ENCODE measurements at regions not wholly inside any gene's neighbourhood (a gene's known extent, or its start where the extent isn't known, plus 50 kb on each side); places are given as distances from the start of the nearest gene placed in this dataset.

DNA sequence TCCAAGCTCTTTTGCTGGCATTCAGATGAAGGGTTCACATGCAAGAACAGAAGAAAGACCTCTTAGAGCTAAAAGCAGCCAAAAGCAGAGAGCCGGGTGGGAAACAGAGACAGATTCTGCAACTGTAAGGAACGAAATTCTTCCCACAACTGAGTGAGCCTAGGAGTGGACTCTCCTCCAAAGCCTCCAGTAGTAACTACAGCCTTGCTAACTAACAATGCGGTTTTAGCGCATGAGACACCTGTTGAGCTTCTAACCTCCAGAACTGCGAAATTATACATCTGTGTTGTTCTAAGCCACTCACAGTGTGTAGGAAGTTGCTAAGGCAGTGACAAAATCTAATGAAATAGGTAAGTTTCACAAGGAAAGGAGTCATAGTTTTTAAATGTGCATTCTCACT lies 98.1 kb upstream of the SLITRK1 start:
- H3K36me3 ChIP-seq (ENCODE audit: insufficient read depth, low read length) = no peaks in the 10 kb centered on the region
- H3K27me3 ChIP-seq (ENCODE audit: insufficient read depth, low read length, poor library complexity) = no peaks in the 10 kb centered on the region
- H3K9me3 ChIP-seq (ENCODE audit: insufficient read depth, low read length, severe bottlenecking) = no peaks in the 10 kb centered on the region
- H3K27ac ChIP-seq (ENCODE audit: low read length) = no peak overlapping the region
- peak; percentile 16 for DNase-seq
- no peak overlapping the region for H3K9ac ChIP-seq (ENCODE audit: low read depth, low read length)
- peak; percentile 64 for ATAC-seq (ENCODE audit: insufficient read depth, low read depth)
- no peak overlapping the region for H3K4me3 ChIP-seq (ENCODE audit: low read depth in 1 of 2, low read length in 2 of 2)
- H3K79me2 ChIP-seq (ENCODE audit: insufficient read depth, low read length) = no peaks in the 10 kb centered on the region
- no peak overlapping the region for H3K4me2 ChIP-seq (ENCODE audit: insufficient read depth, low read length)
- H2AFZ ChIP-seq (ENCODE audit: low read depth, low read length) = no peak overlapping the region
- TF ChIP-seq EZH2 (IDR thresholded peaks at IDR 0.05; ENCODE audit: borderline replicate concordance, low read depth, low read length, severe bottlenecking) = no peak
- TF ChIP-seq, protein P1, sequence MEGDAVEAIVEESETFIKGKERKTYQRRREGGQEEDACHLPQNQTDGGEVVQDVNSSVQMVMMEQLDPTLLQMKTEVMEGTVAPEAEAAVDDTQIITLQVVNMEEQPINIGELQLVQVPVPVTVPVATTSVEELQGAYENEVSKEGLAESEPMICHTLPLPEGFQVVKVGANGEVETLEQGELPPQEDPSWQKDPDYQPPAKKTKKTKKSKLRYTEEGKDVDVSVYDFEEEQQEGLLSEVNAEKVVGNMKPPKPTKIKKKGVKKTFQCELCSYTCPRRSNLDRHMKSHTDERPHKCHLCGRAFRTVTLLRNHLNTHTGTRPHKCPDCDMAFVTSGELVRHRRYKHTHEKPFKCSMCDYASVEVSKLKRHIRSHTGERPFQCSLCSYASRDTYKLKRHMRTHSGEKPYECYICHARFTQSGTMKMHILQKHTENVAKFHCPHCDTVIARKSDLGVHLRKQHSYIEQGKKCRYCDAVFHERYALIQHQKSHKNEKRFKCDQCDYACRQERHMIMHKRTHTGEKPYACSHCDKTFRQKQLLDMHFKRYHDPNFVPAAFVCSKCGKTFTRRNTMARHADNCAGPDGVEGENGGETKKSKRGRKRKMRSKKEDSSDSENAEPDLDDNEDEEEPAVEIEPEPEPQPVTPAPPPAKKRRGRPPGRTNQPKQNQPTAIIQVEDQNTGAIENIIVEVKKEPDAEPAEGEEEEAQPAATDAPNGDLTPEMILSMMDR (IDR thresholded peaks at IDR 0.05; ENCODE audit: borderline replicate concordance, extremely low read depth, low read length, poor library complexity, severe bottlenecking) = no peak
- H4K20me1 ChIP-seq (ENCODE audit: insufficient read depth, low read length) = no peaks in the 10 kb centered on the region
- peaks cover 20% of the 10 kb centered on the region for H3K4me1 ChIP-seq (ENCODE audit: insufficient read depth, low read length)

DNA sequence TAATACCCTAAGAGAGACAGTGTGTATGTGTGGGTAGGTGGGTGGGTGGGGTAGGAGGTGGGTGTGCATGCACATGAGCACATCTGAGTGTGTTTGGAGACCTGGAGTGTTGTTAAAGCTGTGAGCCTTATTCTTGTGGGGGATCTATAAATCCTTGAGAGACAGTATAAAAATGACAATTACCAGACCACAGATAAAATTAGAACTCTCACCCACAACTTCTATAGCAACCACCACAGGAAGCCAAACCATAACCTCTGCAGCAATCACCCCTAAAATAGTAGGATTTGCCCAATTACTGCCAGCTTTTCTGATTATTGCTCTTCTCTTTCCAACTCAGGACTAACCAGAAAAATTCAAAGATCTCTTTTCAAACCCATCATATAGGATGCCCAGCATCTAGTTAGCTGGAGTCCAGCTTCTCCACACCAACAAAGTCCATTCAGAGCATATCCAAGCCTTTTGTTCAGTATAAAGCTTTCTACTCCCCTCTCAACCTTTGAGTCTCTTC lies 93.4 kb upstream of the SLITRK1 start:
- TF ChIP-seq EZH2 (IDR thresholded peaks at IDR 0.05; ENCODE audit: borderline replicate concordance, low read depth, low read length, severe bottlenecking) = no peak
- Histone ChIP-seq H4K20me1 (ENCODE audit: insufficient read depth, low read length) (no peaks in the 10 kb centered on the region), H3K9me3 (ENCODE audit: insufficient read depth, low read length, severe bottlenecking) (no peaks in the 10 kb centered on the region), H3K4me2 (ENCODE audit: insufficient read depth, low read length) (no peak overlapping the region), H3K4me3 (ENCODE audit: low read depth in 1 of 2, low read length in 2 of 2) (no peak overlapping the region), H3K36me3 (ENCODE audit: insufficient read depth, low read length) (no peaks in the 10 kb centered on the region), H3K79me2 (ENCODE audit: insufficient read depth, low read length) (no peaks in the 10 kb centered on the region), H3K4me1 (ENCODE audit: insufficient read depth, low read length) (peaks cover 18% of the 10 kb centered on the region), H2AFZ (ENCODE audit: low read depth, low read length) (no peak overlapping the region), H3K9ac (ENCODE audit: low read depth, low read length) (no peak overlapping the region), H3K27me3 (ENCODE audit: insufficient read depth, low read length, poor library complexity) (no peaks in the 10 kb centered on the region), H3K27ac (ENCODE audit: low read length) (no peak overlapping the region)
- peak; percentile 81 for ATAC-seq (ENCODE audit: insufficient read depth, low read depth)
- no peak for DNase-seq

DNA sequence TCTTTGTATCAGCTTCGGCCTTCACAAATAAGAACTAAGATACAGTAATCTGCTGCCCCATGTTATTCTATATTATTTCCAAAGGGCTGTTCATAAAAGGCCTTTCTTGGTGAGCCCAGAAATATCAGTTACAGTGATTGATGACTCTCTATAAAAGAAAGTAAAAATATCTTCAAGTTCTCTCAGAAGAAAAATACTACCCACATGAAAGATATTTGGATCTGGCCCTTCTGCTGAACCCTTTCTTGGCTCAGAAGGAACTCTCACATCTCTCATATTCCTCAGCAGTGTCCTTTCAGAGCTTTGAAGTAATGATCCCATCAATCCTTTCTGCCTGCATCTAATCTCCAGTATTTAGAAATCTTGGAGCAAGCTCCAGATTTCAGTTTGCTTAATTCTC lies 76.3 kb upstream of the SLITRK1 start:
- H2AFZ ChIP-seq (ENCODE audit: low read depth, low read length) = no peak overlapping the region; the same call in 1 of the 2 replicates
- ATAC-seq (ENCODE audit: insufficient read depth, low read depth) (no peak), DNase-seq (no peak)
- no peaks in the 10 kb centered on the region for H3K36me3 ChIP-seq (ENCODE audit: insufficient read depth, low read length)
- no peaks in the 10 kb centered on the region for H4K20me1 ChIP-seq (ENCODE audit: insufficient read depth, low read length)
- H3K4me3 ChIP-seq (ENCODE audit: low read depth in 1 of 2, low read length in 2 of 2) = no peak overlapping the region
- H3K9me3 ChIP-seq (ENCODE audit: insufficient read depth, low read length, severe bottlenecking) = no peaks in the 10 kb centered on the region
- H3K4me1 ChIP-seq (ENCODE audit: insufficient read depth, low read length) = no peaks in the 10 kb centered on the region
- TF ChIP-seq, protein P1 (IDR thresholded peaks at IDR 0.05; ENCODE audit: borderline replicate concordance, extremely low read depth, low read length, poor library complexity, severe bottlenecking) = no peak
- no peak for TF ChIP-seq EZH2 (IDR thresholded peaks at IDR 0.05; ENCODE audit: borderline replicate concordance, low read depth, low read length, severe bottlenecking)
- H3K9ac ChIP-seq (ENCODE audit: low read depth, low read length) = no peak overlapping the region
- H3K27me3 ChIP-seq (ENCODE audit: insufficient read depth, low read length, poor library complexity) = no peaks in the 10 kb centered on the region
- H3K27ac ChIP-seq (ENCODE audit: low read length) = no peak overlapping the region
- H3K79me2 ChIP-seq (ENCODE audit: insufficient read depth, low read length) = no peaks in the 10 kb centered on the region
- H3K4me2 ChIP-seq (ENCODE audit: insufficient read depth, low read length) = no peak overlapping the region

DNA sequence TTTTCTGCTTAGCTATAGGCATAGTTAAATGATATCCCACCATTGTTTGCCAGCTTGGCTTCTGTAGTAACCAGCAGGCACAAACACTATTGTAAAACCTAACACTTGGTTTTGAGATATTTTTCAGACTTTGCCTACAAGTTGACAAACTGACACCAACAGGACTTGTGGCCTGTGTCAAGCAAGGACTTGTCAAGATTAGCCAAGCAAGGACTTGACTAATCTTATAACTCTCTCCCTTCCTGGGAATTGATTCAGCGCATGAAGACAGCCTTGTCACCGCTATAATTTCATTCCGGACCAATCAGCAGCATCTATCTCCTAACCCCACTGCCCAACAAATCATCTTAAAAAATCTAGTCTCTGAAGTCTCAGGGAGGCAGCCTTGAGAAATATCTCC lies 72.7 kb upstream of the SLITRK1 start:
- Histone ChIP-seq H3K4me1 (ENCODE audit: insufficient read depth, low read length) (no peaks in the 10 kb centered on the region), H3K9me3 (ENCODE audit: insufficient read depth, low read length, severe bottlenecking) (no peaks in the 10 kb centered on the region), H3K27me3 (ENCODE audit: insufficient read depth, low read length, poor library complexity) (no peaks in the 10 kb centered on the region), H3K4me2 (ENCODE audit: insufficient read depth, low read length) (no peak overlapping the region), H4K20me1 (ENCODE audit: insufficient read depth, low read length) (no peaks in the 10 kb centered on the region), H2AFZ (ENCODE audit: low read depth, low read length) (peak overlapping the region; percentile 47; the same call in 1 of the 2 replicates), H3K9ac (ENCODE audit: low read depth, low read length) (no peak overlapping the region), H3K36me3 (ENCODE audit: insufficient read depth, low read length) (no peaks in the 10 kb centered on the region), H3K27ac (ENCODE audit: low read length) (no peak overlapping the region), H3K79me2 (ENCODE audit: insufficient read depth, low read length) (no peaks in the 10 kb centered on the region), H3K4me3 (ENCODE audit: low read depth in 1 of 2, low read length in 2 of 2) (no peak overlapping the region)
- no peak for ATAC-seq (ENCODE audit: insufficient read depth, low read depth)
- DNase-seq = no peak
- TF ChIP-seq EZH2 (IDR thresholded peaks at IDR 0.05; ENCODE audit: borderline replicate concordance, low read depth, low read length, severe bottlenecking) = no peak
- TF ChIP-seq, protein P1 (IDR thresholded peaks at IDR 0.05; ENCODE audit: borderline replicate concordance, extremely low read depth, low read length, poor library complexity, severe bottlenecking) = no peak
